ENCODE measurements at regions not wholly inside any gene's neighbourhood (a gene's known extent, or its start where the extent isn't known, plus 50 kb on each side); places are given as distances from the start of the nearest gene placed in this dataset.
"Not testable (repeated sequence)": the region's sequence is repeated elsewhere in the genome, so short reads cannot be mapped to it uniquely, and the experiment has no call there.

DNA sequence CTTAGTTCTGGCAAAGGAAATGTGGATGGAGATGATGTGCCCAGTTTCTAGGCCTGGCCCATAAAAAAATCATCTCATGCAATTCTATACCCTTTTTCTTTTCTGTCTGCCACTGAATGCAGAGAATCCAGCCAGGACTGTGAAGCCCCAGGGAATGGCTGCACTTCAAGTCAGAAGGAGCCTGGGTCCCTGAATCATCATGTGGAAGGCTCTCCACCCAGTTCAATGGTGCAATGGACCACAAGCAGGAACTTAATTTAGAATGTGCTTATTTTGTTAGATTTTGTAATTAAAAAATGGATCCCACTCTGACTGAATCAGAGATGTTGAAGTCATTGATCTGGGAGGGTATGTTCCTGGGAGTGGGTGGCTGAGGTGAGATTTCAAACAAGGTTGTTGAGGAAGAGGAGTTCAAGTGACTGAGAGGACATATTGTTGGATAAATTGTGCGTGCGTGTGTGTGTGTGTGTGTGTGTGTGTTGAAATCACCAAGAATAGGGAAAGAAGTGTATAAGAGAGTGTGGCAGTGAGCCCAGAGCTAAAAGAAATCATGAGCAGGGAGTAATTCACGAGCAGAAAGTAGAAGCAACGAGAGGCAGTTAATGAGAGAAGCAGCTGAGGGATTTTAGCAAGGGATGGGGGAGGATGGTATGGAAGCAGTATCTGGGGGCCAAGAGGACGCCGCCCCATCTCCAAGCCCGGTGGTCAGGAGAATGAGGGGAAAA is 125.4 kb downstream of the TMX1 start:
- H3K27ac ChIP-seq, result no peak overlapping the region
- H3K4me3 ChIP-seq, result no peak overlapping the region
- no peak for DNase-seq (ENCODE audit: low spot score)
- TF ChIP-seq, protein P1, sequence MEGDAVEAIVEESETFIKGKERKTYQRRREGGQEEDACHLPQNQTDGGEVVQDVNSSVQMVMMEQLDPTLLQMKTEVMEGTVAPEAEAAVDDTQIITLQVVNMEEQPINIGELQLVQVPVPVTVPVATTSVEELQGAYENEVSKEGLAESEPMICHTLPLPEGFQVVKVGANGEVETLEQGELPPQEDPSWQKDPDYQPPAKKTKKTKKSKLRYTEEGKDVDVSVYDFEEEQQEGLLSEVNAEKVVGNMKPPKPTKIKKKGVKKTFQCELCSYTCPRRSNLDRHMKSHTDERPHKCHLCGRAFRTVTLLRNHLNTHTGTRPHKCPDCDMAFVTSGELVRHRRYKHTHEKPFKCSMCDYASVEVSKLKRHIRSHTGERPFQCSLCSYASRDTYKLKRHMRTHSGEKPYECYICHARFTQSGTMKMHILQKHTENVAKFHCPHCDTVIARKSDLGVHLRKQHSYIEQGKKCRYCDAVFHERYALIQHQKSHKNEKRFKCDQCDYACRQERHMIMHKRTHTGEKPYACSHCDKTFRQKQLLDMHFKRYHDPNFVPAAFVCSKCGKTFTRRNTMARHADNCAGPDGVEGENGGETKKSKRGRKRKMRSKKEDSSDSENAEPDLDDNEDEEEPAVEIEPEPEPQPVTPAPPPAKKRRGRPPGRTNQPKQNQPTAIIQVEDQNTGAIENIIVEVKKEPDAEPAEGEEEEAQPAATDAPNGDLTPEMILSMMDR (IDR thresholded peaks at IDR 0.05), result no peak

DNA sequence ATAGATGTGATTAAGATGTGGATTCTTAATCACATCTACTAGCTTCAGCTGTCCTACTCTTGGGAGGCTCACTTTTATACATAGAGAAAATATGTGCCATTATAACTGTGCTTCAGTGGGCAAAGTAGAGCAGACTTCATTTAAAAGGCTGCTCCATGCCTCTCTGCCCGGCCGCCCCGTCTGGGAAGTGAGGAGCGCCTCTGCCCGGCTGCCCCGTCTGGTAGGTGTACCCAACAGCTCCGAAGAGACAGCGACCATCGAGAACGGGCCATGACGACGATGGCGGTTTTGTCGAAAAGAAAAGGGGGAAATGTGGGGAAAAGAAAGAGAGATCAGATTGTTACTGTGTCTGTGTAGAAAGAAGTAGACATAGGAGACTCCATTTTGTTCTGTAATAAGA is 126.4 kb downstream of the TMX1 start:
- not testable (repeated sequence) for DNase-seq (ENCODE audit: low spot score); H3K27ac ChIP-seq; H3K4me3 ChIP-seq

DNA sequence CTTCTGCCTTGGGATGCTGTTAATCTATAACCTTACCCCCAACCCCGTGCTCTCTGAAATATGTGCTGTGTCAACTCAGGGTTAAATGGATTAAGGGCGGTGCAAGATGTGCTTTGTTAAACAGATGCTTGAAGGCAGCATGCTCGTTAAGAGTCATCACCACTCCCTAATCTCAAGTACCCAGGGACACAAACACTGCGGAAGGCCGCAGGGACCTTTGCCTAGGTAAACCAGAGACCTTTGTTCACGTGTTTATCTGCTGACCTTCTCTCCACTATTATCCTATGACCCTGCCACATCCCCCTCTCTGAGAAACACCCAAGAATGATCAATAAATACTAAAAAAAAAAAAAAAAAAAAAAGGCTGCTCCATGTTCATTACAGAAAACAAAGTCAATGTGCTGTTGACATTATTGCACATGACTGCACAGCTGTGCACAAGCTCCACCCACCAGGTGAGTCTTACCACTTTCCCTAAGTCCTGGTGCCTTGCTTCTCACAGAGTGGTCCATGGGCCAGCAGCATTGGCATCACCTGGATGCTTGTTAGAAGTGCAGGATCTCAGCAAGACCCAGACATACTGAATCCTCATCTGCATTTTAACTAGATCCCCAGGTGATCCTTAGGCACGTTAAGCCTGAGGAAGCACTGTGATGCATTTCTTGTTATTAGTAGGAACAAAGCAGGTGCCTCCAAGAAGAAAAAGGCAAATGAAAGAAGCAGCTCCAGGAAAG is 127.0 kb downstream of the TMX1 start:
- not testable (repeated sequence) for H3K4me3 ChIP-seq; DNase-seq (ENCODE audit: low spot score); H3K27ac ChIP-seq

DNA sequence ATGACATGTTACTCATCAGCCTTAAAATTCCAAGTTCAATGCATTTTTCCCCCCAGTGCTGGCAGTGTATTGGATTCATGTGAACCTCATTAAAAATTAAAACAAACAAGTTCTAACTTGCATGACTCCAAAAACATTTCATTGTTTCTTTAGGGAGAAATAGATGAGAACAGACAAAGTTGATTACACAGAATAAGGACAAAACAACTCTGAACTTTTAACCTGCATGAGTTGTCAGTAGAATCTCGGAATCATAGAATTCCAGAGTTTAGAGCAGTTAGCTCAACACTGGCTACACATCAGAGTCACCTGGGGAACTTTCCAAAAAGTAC is 127.5 kb downstream of the TMX1 start:
- TF ChIP-seq, protein P1 (IDR thresholded peaks at IDR 0.05), result no peak
- no peak for DNase-seq (ENCODE audit: low spot score)
- no peak overlapping the region for H3K4me3 ChIP-seq
- no peak overlapping the region for H3K27ac ChIP-seq

DNA sequence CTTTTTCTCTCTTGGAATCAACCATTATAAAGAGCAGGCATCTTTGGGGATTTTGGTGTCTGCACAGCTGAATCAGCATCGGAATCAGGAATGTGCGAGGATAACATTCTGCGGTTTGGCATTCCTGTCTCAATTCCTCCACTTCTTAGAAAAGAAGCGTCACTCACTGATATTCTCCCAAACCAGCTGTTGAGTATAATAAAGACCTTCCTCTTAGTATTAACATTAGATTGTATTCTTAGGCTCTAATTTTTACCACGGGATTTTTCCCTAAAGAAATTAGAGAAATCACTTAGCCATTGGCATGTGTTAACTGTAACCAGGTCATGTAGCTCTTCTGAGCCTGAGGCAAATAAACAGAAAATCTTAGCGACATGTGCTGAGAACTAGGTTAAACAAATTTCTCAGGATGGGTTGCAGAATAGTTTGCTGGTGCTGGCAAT is 128.7 kb downstream of the TMX1 start:
- Histone ChIP-seq H3K27ac (no peak overlapping the region), H3K4me3 (no peak overlapping the region)
- TF ChIP-seq, protein P1 (IDR thresholded peaks at IDR 0.05), result no peak
- DNase-seq (ENCODE audit: low spot score), result no peak

DNA sequence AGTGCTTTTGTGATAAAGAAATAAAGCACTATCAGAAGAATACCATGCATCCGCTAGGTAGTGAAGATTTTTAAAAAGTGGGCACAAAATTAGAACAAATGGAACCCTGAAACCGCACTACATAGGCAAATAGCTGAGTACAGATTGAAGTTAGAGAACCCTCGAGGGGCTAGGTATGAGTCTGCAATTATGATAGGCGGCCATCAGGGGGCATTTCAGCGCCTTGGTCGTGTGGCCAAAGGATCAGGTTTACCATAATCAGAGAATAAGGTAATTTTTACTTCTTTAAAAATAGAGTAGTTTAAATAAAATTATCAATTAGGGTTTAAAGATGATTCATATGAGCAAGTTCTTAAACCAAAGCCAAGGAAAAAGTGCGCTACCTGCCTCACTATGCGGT is 129.8 kb downstream of the TMX1 start:
- TF ChIP-seq, protein P1 (IDR thresholded peaks at IDR 0.05), result no peak
- no peak for DNase-seq (ENCODE audit: low spot score)
- H3K27ac ChIP-seq, result no peak overlapping the region
- H3K4me3 ChIP-seq, result no peak overlapping the region

DNA sequence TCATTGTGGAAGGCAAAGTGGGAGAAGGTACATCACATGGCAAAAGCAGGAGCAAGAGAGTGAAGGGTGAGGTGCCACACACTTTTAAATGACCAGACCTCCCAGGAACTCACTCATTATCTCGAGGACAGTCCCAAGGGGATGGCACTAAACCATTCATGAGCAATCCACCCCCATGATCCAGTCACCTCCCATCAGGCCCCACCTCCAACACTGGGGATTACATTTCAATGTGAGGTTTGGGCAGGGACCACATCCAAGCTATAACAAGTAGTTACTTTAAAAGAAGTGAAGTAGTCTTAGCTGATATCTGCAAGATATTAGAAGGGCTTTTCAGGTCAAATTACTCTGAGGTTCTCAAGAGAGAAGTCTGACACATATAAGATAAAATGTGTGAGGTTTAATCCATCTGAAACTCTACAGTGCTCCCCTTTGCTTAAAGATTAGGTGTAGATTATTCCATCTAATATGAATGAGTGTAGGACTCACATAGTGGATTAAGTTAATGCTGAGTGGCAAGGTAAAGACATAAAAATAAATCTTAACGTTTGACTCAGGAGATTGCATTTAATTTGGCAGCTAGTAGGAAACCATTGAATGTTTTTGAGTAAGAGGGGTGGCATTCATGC is 130.8 kb downstream of the TMX1 start:
- H3K27ac ChIP-seq, result no peak overlapping the region

DNA sequence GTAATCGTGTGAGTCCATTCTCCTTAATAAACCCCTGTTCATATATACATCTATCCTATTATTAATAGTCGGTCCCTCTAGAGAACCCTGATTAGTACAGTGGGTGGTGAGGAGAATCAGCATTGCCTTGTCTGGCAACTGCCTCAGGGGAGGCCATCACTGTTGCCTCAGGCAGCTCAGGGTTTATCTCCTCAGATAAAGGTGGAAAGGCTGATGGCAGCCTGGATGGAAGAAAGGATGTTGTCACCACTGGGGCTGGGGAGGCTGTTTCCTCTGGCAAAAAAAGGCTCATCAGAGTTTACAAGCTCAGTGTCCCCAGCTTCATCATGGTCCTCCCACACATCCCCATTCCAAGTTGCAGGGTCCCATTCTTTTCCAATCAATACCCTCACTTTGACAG is 137.1 kb downstream of the TMX1 start:
- H3K27ac ChIP-seq; H3K4me3 ChIP-seq; DNase-seq (ENCODE audit: low spot score): not testable (repeated sequence)

More for the DNA sequence above, 130.8 kb downstream of the TMX1 start:
- no peak for DNase-seq (ENCODE audit: low spot score)
- TF ChIP-seq, protein P1 (IDR thresholded peaks at IDR 0.05), result no peak
- no peak overlapping the region for H3K4me3 ChIP-seq

Data from coronary artery (tissue), 2 donors.